Nephron (organoid): ENCODE measurements at regions not wholly inside any gene's neighbourhood (a gene's known extent, or its start where the extent isn't known, plus 50 kb on each side); places are given as distances from the start of the nearest gene placed in this dataset.
A peak's percentile ranks its signal among the peaks of the same experiment; 100 is the strongest.

Experiments used
- H3K27ac Mint-ChIP-seq, 3 experiments: 2 replicates each; pipeline ENCODE4 v1.8.0; 2020; ENCODE audit warnings: mixed read lengths in 3 of 3, mild to moderate bottlenecking in 2 of 3, moderate library complexity in 1 of 3
- H3K27me3 Mint-ChIP-seq: 2 replicates; pipeline ENCODE4 v1.8.0; 2021; ENCODE audit warnings: low read depth, mild to moderate bottlenecking, moderate library complexity, mixed read lengths
- H3K36me3 Mint-ChIP-seq: 2 replicates; pipeline ENCODE4 v1.8.0; 2020; ENCODE audit warnings: low read depth, mixed read lengths
- H3K4me1 Mint-ChIP-seq: 2 replicates; pipeline ENCODE4 v1.8.0; 2020; ENCODE audit warnings: mixed read lengths
- H3K4me3 Mint-ChIP-seq, 3 experiments: 2 replicates each; pipeline ENCODE4 v1.8.0; 2020; ENCODE audit warnings: mild to moderate bottlenecking in 3 of 3, mixed read lengths in 3 of 3, moderate library complexity in 2 of 3
- H3K9me3 Mint-ChIP-seq: 2 replicates; pipeline ENCODE4 v1.8.0; 2020; ENCODE audit warnings: mixed read lengths
- CTCF ChIP-seq, 3 experiments: fragments of 200-600 bp; sonication (generic); IDR thresholded peaks; one replicate each; pipeline ENCODE4 v1.5.0; 2021; ENCODE audit warnings: antibody characterized with exemption in 3 of 3; ENCODE audit not compliant: unreplicated experiment in 3 of 3

GRCh38 chr12:66960704-66961690 lies 282.1 kb upstream of the GRIP1 start:
- no peak for TF ChIP-seq CTCF (IDR thresholded peaks at IDR 0.05; ENCODE audit: unreplicated experiment in 3 of 3)
- no peaks in the 10 kb centered on the region for H3K27me3 Mint-ChIP-seq

GRCh38 chr12:66962290-66962689 lies 283.4 kb upstream of the GRIP1 start:
- Mint-ChIP-seq H3K27ac (no peak overlapping the region), H3K9me3 (no peaks in the 10 kb centered on the region), H3K4me3 (no peak overlapping the region), H3K4me1 (peaks cover 5% of the 10 kb centered on the region), H3K27me3 (no peaks in the 10 kb centered on the region), H3K36me3 (no peaks in the 10 kb centered on the region)
- no peak for TF ChIP-seq CTCF (IDR thresholded peaks at IDR 0.05; ENCODE audit: unreplicated experiment in 3 of 3)

More at GRCh38 chr12:66960704-66961690, 282.1 kb upstream of the GRIP1 start:
- no peaks in the 10 kb centered on the region for H3K9me3 Mint-ChIP-seq
- peaks cover 5% of the 10 kb centered on the region for H3K4me1 Mint-ChIP-seq
- no peaks in the 10 kb centered on the region for H3K36me3 Mint-ChIP-seq
- H3K4me3 Mint-ChIP-seq: no peak overlapping the region
- H3K27ac Mint-ChIP-seq: peak overlapping the region in 2 of 3 experiments; percentile 23 to 51

GRCh38 chr12:66963901-66964300 lies 285.0 kb upstream of the GRIP1 start:
- no peaks in the 10 kb centered on the region for H3K9me3 Mint-ChIP-seq
- H3K27ac Mint-ChIP-seq: no peak overlapping the region
- H3K4me3 Mint-ChIP-seq: no peak overlapping the region
- TF ChIP-seq CTCF (IDR thresholded peaks at IDR 0.05; ENCODE audit: unreplicated experiment in 3 of 3): no peak
- H3K4me1 Mint-ChIP-seq: peaks cover 5% of the 10 kb centered on the region
- H3K27me3 Mint-ChIP-seq: no peaks in the 10 kb centered on the region
- no peaks in the 10 kb centered on the region for H3K36me3 Mint-ChIP-seq

- TF ChIP-seq CTCF (IDR thresholded peaks at IDR 0.05; ENCODE audit: unreplicated experiment in 3 of 3): no peak
- Mint-ChIP-seq H3K27ac (no peak overlapping the region), H3K36me3 (no peaks in the 10 kb centered on the region)
Measured at GRCh38 chr12:66964629-66965028, 285.8 kb upstream of the GRIP1 start.

GRCh38 chr12:66965621-66966020 lies 286.7 kb upstream of the GRIP1 start:
- Mint-ChIP-seq H3K36me3 (no peaks in the 10 kb centered on the region), H3K27ac (no peak overlapping the region)

More at GRCh38 chr12:66964629-66965028, 285.8 kb upstream of the GRIP1 start:
- no peaks in the 10 kb centered on the region for H3K9me3 Mint-ChIP-seq
- H3K27me3 Mint-ChIP-seq: no peaks in the 10 kb centered on the region
- no peak overlapping the region for H3K4me3 Mint-ChIP-seq
- peaks cover 5% of the 10 kb centered on the region for H3K4me1 Mint-ChIP-seq

More at GRCh38 chr12:66965621-66966020, 286.7 kb upstream of the GRIP1 start:
- H3K9me3 Mint-ChIP-seq: peaks cover 2% of the 10 kb centered on the region
- no peaks in the 10 kb centered on the region for H3K27me3 Mint-ChIP-seq
- no peak for TF ChIP-seq CTCF (IDR thresholded peaks at IDR 0.05; ENCODE audit: unreplicated experiment in 3 of 3)
- peaks cover 5% of the 10 kb centered on the region for H3K4me1 Mint-ChIP-seq
- no peak overlapping the region for H3K4me3 Mint-ChIP-seq
